ENCODE measurements at regions not wholly inside any gene's neighbourhood (a gene's known extent, or its start where the extent isn't known, plus 50 kb on each side); places are given as distances from the start of the nearest gene placed in this dataset.

DNA sequence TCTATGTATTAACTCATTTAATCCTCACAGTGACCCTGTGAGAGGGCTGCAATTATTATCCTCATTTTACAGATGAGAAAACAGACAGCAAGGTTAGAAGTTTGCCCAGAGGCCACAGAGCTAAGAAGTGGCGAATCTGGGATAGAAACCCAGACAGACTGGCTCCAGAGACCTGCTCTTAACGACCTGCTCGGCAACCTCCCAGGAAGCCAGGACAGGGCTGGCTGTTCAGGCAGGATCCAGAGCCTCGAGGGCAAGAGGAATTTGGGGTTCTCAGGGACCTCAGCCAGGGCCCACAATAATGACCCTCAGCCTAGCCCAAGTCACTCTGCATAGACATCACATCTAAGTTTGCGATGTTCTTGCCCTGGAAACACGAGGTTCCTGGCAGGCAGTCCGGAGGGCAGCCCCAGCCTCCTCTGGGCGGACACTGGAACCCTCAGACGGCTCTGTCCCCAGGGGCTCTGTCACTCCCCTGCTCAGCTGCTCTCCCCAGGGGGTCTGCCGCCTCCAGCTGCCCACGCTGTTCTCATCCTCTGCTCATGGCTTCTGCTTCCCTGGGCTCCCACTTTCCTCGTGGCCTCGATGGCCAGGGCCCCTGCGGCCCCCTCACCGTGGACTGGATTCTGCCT, 138.5 kb upstream of the ERCC6L2 start:
- Histone ChIP-seq H3K9ac (ENCODE audit: low read length) (no peak overlapping the region), H3K36me3 (replicated peaks; ENCODE audit: insufficient read depth, low read length) (no peaks in the 10 kb centered on the region)
- TF ChIP-seq, protein P1, sequence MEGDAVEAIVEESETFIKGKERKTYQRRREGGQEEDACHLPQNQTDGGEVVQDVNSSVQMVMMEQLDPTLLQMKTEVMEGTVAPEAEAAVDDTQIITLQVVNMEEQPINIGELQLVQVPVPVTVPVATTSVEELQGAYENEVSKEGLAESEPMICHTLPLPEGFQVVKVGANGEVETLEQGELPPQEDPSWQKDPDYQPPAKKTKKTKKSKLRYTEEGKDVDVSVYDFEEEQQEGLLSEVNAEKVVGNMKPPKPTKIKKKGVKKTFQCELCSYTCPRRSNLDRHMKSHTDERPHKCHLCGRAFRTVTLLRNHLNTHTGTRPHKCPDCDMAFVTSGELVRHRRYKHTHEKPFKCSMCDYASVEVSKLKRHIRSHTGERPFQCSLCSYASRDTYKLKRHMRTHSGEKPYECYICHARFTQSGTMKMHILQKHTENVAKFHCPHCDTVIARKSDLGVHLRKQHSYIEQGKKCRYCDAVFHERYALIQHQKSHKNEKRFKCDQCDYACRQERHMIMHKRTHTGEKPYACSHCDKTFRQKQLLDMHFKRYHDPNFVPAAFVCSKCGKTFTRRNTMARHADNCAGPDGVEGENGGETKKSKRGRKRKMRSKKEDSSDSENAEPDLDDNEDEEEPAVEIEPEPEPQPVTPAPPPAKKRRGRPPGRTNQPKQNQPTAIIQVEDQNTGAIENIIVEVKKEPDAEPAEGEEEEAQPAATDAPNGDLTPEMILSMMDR (IDR thresholded peaks at IDR 0.05; ENCODE audit: low read length): no peak
- TF ChIP-seq EZH2phosphoT487 (IDR thresholded peaks at IDR 0.05; ENCODE audit: low read length) (no peak), EZH2 (optimal IDR thresholded peaks at IDR 0.05; ENCODE audit: low read depth, low read length) (no peak)

DNA sequence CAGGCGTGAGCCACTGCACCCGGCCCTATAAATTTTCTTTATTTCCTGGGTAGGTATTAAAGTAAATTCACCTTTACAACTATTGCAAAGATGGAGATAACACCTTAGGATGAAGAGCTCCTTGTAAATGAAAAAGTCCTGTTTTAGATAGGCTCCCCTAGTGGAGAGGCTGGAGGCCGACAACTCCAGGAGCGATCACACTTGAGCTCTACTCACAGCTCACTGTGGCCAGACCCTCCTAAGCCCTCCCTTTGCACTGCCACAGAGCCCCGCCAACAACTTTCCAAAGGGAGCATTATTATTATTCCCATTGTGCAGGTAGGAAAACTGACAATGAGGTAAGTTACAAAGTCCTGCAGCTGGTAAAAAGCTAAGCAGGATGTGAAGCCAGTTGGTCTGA, 139.1 kb upstream of the ERCC6L2 start:
- Histone ChIP-seq H3F3A (ENCODE audit: insufficient read depth, low read length) (no peaks in the 10 kb centered on the region), H3K4me2 (ENCODE audit: low read depth, low read length) (no peak overlapping the region), H2AFZ (ENCODE audit: low read length) (no peak overlapping the region), H4K20me1 (ENCODE audit: insufficient read depth, low read length) (no peaks in the 10 kb centered on the region), H3K27me3 (replicated peaks; ENCODE audit: insufficient read depth, low read length) (no peaks in the 10 kb centered on the region), H3K9ac (ENCODE audit: low read length) (no peak overlapping the region), H3K36me3 (replicated peaks; ENCODE audit: insufficient read depth, low read length) (no peaks in the 10 kb centered on the region), H3K27ac (ENCODE audit: low read length) (no peak overlapping the region), H3K9me2 (replicated peaks; ENCODE audit: insufficient read depth, low read length) (no peaks in the 10 kb centered on the region), H3K4me1 (ENCODE audit: low read length) (no peaks in the 10 kb centered on the region), H3K79me2 (ENCODE audit: low read length) (no peaks in the 10 kb centered on the region), H3K9me3 (replicated peaks; ENCODE audit: insufficient read depth, low read length) (no peaks in the 10 kb centered on the region), H3K4me3 (ENCODE audit: low read length) (no peak overlapping the region)
- TF ChIP-seq, protein P1 (IDR thresholded peaks at IDR 0.05; ENCODE audit: low read length): no peak
- TF ChIP-seq EZH2phosphoT487 (IDR thresholded peaks at IDR 0.05; ENCODE audit: low read length) (no peak), EZH2 (optimal IDR thresholded peaks at IDR 0.05; ENCODE audit: low read depth, low read length) (no peak)
- no peak for DNase-seq

More for the DNA sequence above, 138.5 kb upstream of the ERCC6L2 start:
- Histone ChIP-seq H3K9me3 (replicated peaks; ENCODE audit: insufficient read depth, low read length) (no peaks in the 10 kb centered on the region), H3K4me1 (ENCODE audit: low read length) (no peaks in the 10 kb centered on the region), H3K4me3 (ENCODE audit: low read length) (no peak overlapping the region), H3K9me2 (replicated peaks; ENCODE audit: insufficient read depth, low read length) (no peaks in the 10 kb centered on the region), H4K20me1 (ENCODE audit: insufficient read depth, low read length) (no peaks in the 10 kb centered on the region), H3K4me2 (ENCODE audit: low read depth, low read length) (no peak overlapping the region), H3F3A (ENCODE audit: insufficient read depth, low read length) (no peaks in the 10 kb centered on the region), H3K27ac (ENCODE audit: low read length) (no peak overlapping the region), H3K27me3 (replicated peaks; ENCODE audit: insufficient read depth, low read length) (no peaks in the 10 kb centered on the region), H3K79me2 (ENCODE audit: low read length) (no peaks in the 10 kb centered on the region), H2AFZ (ENCODE audit: low read length) (no peak overlapping the region)
- no peak for DNase-seq

DNA sequence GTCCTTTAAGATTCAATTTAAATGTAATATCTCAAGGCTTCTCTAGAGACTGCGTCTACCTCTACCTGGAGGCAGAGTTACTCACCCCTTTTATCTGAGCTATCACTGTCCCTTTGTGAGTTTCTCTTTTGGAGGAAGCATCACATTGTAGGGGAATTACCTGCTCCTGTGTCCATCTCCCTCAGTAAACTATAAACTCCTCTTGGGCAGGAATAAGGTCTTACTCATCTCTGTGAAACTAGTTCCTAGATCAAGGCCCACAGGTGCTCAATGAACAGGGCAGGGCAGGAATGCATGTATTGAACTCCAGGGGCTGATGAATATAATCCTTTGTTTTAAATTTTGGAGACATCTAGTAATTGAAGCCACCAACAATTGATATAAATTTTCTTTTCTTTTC, 139.8 kb upstream of the ERCC6L2 start:
- Histone ChIP-seq H3K79me2 (ENCODE audit: low read length) (no peaks in the 10 kb centered on the region), H4K20me1 (ENCODE audit: insufficient read depth, low read length) (no peaks in the 10 kb centered on the region)
- DNase-seq: no peak

More for the DNA sequence above, 139.8 kb upstream of the ERCC6L2 start:
- no peak overlapping the region for H3K9ac ChIP-seq (ENCODE audit: low read length)
- no peak overlapping the region for H2AFZ ChIP-seq (ENCODE audit: low read length)
- H3K4me1 ChIP-seq (ENCODE audit: low read length): no peaks in the 10 kb centered on the region
- no peaks in the 10 kb centered on the region for H3K27me3 ChIP-seq (replicated peaks; ENCODE audit: insufficient read depth, low read length)
- no peak overlapping the region for H3K4me3 ChIP-seq (ENCODE audit: low read length)
- H3K9me3 ChIP-seq (replicated peaks; ENCODE audit: insufficient read depth, low read length): no peaks in the 10 kb centered on the region
- no peaks in the 10 kb centered on the region for H3K9me2 ChIP-seq (replicated peaks; ENCODE audit: insufficient read depth, low read length)
- no peak overlapping the region for H3K4me2 ChIP-seq (ENCODE audit: low read depth, low read length)
- TF ChIP-seq EZH2phosphoT487 (IDR thresholded peaks at IDR 0.05; ENCODE audit: low read length): no peak
- TF ChIP-seq EZH2 (optimal IDR thresholded peaks at IDR 0.05; ENCODE audit: low read depth, low read length): no peak
- TF ChIP-seq, protein P1 (IDR thresholded peaks at IDR 0.05; ENCODE audit: low read length): no peak
- no peaks in the 10 kb centered on the region for H3F3A ChIP-seq (ENCODE audit: insufficient read depth, low read length)
- H3K36me3 ChIP-seq (replicated peaks; ENCODE audit: insufficient read depth, low read length): no peaks in the 10 kb centered on the region
- H3K27ac ChIP-seq (ENCODE audit: low read length): no peak overlapping the region

All from MM.1S (cell line).